ENCODE measurements at regions not wholly inside any gene's neighbourhood (a gene's known extent, or its start where the extent isn't known, plus 50 kb on each side); places are given as distances from the start of the nearest gene placed in this dataset.

DNA sequence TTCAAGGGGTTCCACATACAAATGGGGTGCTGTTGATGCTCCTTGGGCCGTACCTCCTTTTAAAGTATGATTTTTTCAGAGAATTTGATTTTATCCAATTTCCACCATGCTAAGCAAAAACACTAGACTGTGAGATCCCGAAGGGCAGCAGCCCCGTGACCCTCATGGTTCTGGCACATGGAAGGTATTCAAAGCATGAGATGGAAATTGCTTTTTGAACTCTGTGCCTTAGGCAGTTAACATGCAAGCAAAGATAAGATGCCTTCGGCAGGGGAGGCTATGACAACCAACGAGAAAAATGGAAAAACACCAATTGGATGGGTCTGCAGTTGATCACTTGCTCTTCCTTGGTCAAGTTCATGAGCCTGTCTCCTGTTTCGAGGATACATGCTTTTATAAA, 120.8 kb upstream of the DIO3 start:
- TF ChIP-seq CTCF (IDR thresholded peaks at IDR 0.05; ENCODE audit: low read length) (no peak), EZH2 (optimal IDR thresholded peaks at IDR 0.05; ENCODE audit: low read depth, low read length) (no peak)

Measured in MM.1S (cell line).